ENCODE measurements at regions not wholly inside any gene's neighbourhood (a gene's known extent, or its start where the extent isn't known, plus 50 kb on each side); places are given as distances from the start of the nearest gene placed in this dataset.

- WGBS, 2 donors, result 41 to 51% methylated on average over 3 of the region's 3 CpGs
- DNase-seq, result peak; percentile 36 to 56
- H3K27ac ChIP-seq, result no peak overlapping the region
- no peaks in the 10 kb centered on the region for H3K27me3 ChIP-seq
- no peaks in the 10 kb centered on the region for H3K9me3 ChIP-seq
- H3K36me3 ChIP-seq, result no peaks in the 10 kb centered on the region
- TF ChIP-seq CTCF (IDR thresholded peaks at IDR 0.05) (no peak), POLR2A (IDR thresholded peaks at IDR 0.05) (no peak)
- no peaks in the 10 kb centered on the region for H3K4me1 ChIP-seq
- intact Hi-C loops (cut with DNase I), result no loop called here
- H3K4me3 ChIP-seq (replicated peaks in 1 of 3), result no peak overlapping the region
Observed at GRCh38 chr13:104270731-104271130, 1204.5 kb upstream of the SLC10A2 start.

- WGBS, 2 donors, result 89 to 93% methylated on average over 6 of the region's 6 CpGs
- no peaks in the 10 kb centered on the region for H3K4me1 ChIP-seq
- no peak for DNase-seq
- H3K36me3 ChIP-seq, result no peaks in the 10 kb centered on the region
- no peak overlapping the region for H3K27ac ChIP-seq
- no peak overlapping the region for H3K4me3 ChIP-seq (replicated peaks in 1 of 3)
- TF ChIP-seq CTCF (IDR thresholded peaks at IDR 0.05) (no peak), POLR2A (IDR thresholded peaks at IDR 0.05) (no peak)
- intact Hi-C loops (cut with DNase I), result no loop called here
- H3K27me3 ChIP-seq, result no peaks in the 10 kb centered on the region
- H3K9me3 ChIP-seq, result no peaks in the 10 kb centered on the region
Observed at GRCh38 chr13:104267206-104267811, 1201.1 kb upstream of the SLC10A2 start.

GRCh38 chr13:104256701-104257100, 1190.5 kb upstream of the SLC10A2 start:
- no peaks in the 10 kb centered on the region for H3K4me1 ChIP-seq
- H3K9me3 ChIP-seq, result no peaks in the 10 kb centered on the region
- no peak overlapping the region for H3K27ac ChIP-seq
- TF ChIP-seq POLR2A (IDR thresholded peaks at IDR 0.05), result no peak
- TF ChIP-seq CTCF (IDR thresholded peaks at IDR 0.05), result no peak
- H3K4me3 ChIP-seq (replicated peaks in 1 of 3), result no peak overlapping the region
- 66 to 71% methylated on average over 3 of the region's 3 CpGs for WGBS, 2 donors
- intact Hi-C loops (cut with DNase I), result no loop called here
- no peaks in the 10 kb centered on the region for H3K27me3 ChIP-seq
- no peaks in the 10 kb centered on the region for H3K36me3 ChIP-seq
- DNase-seq, result no peak

- H3K27me3 ChIP-seq, result no peaks in the 10 kb centered on the region
- WGBS, 2 donors, result 45 to 54% methylated on average over 5 of the region's 5 CpGs
- no peak overlapping the region for H3K27ac ChIP-seq
- H3K9me3 ChIP-seq, result no peaks in the 10 kb centered on the region
- no peak for TF ChIP-seq POLR2A (IDR thresholded peaks at IDR 0.05)
- TF ChIP-seq CTCF (IDR thresholded peaks at IDR 0.05), result no peak
- no peaks in the 10 kb centered on the region for H3K36me3 ChIP-seq
- no peak for DNase-seq
- H3K4me3 ChIP-seq (replicated peaks in 1 of 3), result no peak overlapping the region
- H3K4me1 ChIP-seq, result no peaks in the 10 kb centered on the region
- intact Hi-C loops (cut with DNase I), result no loop called here
Observed at GRCh38 chr13:104253063-104253680, 1187.0 kb upstream of the SLC10A2 start.

- Histone ChIP-seq H3K27me3 (no peaks in the 10 kb centered on the region), H3K36me3 (no peaks in the 10 kb centered on the region), H3K4me3 (replicated peaks in 1 of 3) (no peak overlapping the region), H3K9me3 (no peaks in the 10 kb centered on the region), H3K27ac (no peak overlapping the region), H3K4me1 (no peaks in the 10 kb centered on the region)
- intact Hi-C loops (cut with DNase I), result no loop called here
- no peak for TF ChIP-seq POLR2A (IDR thresholded peaks at IDR 0.05)
- no peak for TF ChIP-seq CTCF (IDR thresholded peaks at IDR 0.05)
- DNase-seq, result no peak
Observed at GRCh38 chr13:104251931-104252330, 1185.7 kb upstream of the SLC10A2 start.

Data from thyroid gland (tissue), 4 donors.